Urinary bladder (tissue), 3 donors: ENCODE measurements at regions not wholly inside any gene's neighbourhood (a gene's known extent, or its start where the extent isn't known, plus 50 kb on each side); places are given as distances from the start of the nearest gene placed in this dataset.

Experiments
- DNase-seq: peaks from one replicate; pipeline ENCODE4 v3.0.0-alpha.2; 2015; ENCODE audit errors: extremely low spot score
- H3K27ac ChIP-seq: one replicate; pipeline ENCODE4 v1.5.1; 2013; ENCODE audit warnings: low read depth, mild to moderate bottlenecking, moderate library complexity
- H3K36me3 ChIP-seq: one replicate; pipeline ENCODE4 v1.6.1; 2013; ENCODE audit warnings: mild to moderate bottlenecking, moderate library complexity; ENCODE audit not compliant: insufficient read depth
- H3K4me1 ChIP-seq: one replicate; pipeline ENCODE4 v1.6.1; 2013; ENCODE audit warnings: mild to moderate bottlenecking, moderate library complexity; ENCODE audit not compliant: insufficient read depth
- H3K4me3 ChIP-seq: one replicate; pipeline ENCODE4 v1.5.1; 2013; ENCODE audit warnings: low read depth, low read length
- WGBS: extraction: QIAGEN DNeasy Blood & Tissue Kit; methylation state at CpG from one replicate; pipeline ENCODE4 v1.1.7; 2013; 5-methylcytosine and 5-hydroxymethylcytosine counted together
- donor health status: healthy with polysubstance abuse.
- donor health status: healthy.

GRCh38 chr13:26921918-26922317, 161.3 kb upstream of the GPR12 start:
- Histone ChIP-seq H3K4me3 (no peak overlapping the region), H3K36me3 (no peaks in the 10 kb centered on the region), H3K27ac (no peak overlapping the region), H3K4me1 (no peaks in the 10 kb centered on the region)
- DNase-seq, result no peak
- WGBS, result 69% methylated on average over 7 of the region's 7 CpGs

- WGBS, result 92% methylated on average over 14 of the region's 14 CpGs
- no peak overlapping the region for H3K27ac ChIP-seq
- no peaks in the 10 kb centered on the region for H3K36me3 ChIP-seq
- DNase-seq, result no peak
- no peaks in the 10 kb centered on the region for H3K4me1 ChIP-seq
- H3K4me3 ChIP-seq, result no peak overlapping the region
These were observed 160.2 kb upstream of the GPR12 start for GRCh38 chr13:26920614-26921355.

- DNase-seq, result no peak
- Histone ChIP-seq H3K4me1 (no peaks in the 10 kb centered on the region), H3K36me3 (no peaks in the 10 kb centered on the region), H3K4me3 (no peak overlapping the region), H3K27ac (no peak overlapping the region)
- WGBS, result 70% methylated on average over 2 of the region's 2 CpGs
These were observed 159.1 kb upstream of the GPR12 start for GRCh38 chr13:26919732-26920131.

GRCh38 chr13:26919311-26919710, 158.7 kb upstream of the GPR12 start:
- no peak for DNase-seq
- 88% methylated on average over 7 of the region's 7 CpGs for WGBS
- H3K4me3 ChIP-seq, result no peak overlapping the region
- H3K27ac ChIP-seq, result no peak overlapping the region
- H3K4me1 ChIP-seq, result no peaks in the 10 kb centered on the region
- no peaks in the 10 kb centered on the region for H3K36me3 ChIP-seq

DNA sequence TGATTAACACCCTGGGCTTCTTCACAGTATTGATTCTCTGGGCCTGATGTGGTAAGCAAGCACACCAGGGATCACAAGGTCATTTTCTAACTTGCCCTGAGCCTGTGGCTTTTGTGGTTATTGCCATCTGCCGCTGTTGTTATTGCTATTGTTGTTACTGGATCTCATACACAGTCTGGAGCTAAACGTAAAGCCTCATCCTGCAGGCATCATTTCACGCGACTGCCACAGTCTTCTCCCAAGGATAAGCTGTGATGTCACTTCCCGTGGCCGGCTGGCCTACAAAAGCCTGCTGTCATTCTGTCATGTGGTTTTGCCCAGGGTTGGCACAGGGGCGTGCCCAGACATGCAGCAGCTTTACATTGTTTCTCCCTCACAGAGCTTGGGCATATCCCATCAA, 154.0 kb upstream of the GPR12 start:
- WGBS, result 65% methylated on average over 7 of the region's 7 CpGs
- no peak overlapping the region for H3K27ac ChIP-seq
- no peak for DNase-seq
- H3K36me3 ChIP-seq, result no peaks in the 10 kb centered on the region
- no peaks in the 10 kb centered on the region for H3K4me1 ChIP-seq
- H3K4me3 ChIP-seq, result no peak overlapping the region

DNA sequence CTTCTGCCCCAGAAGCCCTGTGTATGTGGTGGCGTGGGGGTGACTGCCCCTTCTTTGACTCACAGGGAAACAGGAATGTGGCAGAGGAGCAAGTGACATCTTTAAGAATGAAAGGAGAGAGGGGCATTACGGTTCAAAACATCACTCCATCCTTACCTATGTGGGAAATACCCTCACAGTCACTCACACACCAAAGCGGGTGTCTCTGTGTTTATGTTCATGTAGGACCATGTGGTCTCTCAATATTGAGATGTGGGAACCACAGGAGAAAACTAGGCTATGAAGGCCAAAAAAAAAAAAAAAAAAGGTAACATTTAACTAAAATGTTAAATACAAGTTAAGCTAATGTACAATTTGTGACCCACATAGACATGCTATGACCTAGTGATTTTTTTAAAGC, 153.6 kb upstream of the GPR12 start:
- no peak overlapping the region for H3K4me3 ChIP-seq
- 84% methylated on average over 3 of the region's 3 CpGs for WGBS
- H3K4me1 ChIP-seq, result no peaks in the 10 kb centered on the region
- H3K27ac ChIP-seq, result no peak overlapping the region
- no peak for DNase-seq
- H3K36me3 ChIP-seq, result no peaks in the 10 kb centered on the region

- Histone ChIP-seq H3K27ac (no peak overlapping the region), H3K4me3 (no peak overlapping the region), H3K4me1 (no peaks in the 10 kb centered on the region), H3K36me3 (no peaks in the 10 kb centered on the region)
- WGBS, result 75% methylated on average over 13 of the region's 13 CpGs
- no peak for DNase-seq
These were observed 150.3 kb upstream of the GPR12 start for GRCh38 chr13:26910754-26911465.

DNA sequence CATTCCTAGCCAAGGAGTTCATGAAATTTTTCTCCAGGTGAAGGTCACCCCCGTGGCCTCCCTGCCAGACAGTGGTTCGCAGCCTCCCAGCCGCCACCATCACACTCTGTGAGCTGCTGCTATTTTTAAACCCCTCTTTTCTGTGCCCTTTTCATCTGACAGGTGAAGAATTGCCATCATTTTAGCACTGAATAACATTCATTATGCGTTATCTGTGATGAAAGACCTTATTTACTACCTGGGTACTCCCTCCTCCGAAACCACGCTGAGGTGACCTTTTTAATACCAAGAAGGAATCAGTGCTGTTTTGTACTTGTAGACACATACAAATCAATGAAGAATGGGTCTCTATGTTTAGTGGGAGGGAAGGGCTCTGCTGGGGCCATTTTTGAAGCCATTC, 148.9 kb upstream of the GPR12 start:
- Histone ChIP-seq H3K4me3 (no peak overlapping the region), H3K27ac (no peak overlapping the region), H3K36me3 (no peaks in the 10 kb centered on the region), H3K4me1 (no peaks in the 10 kb centered on the region)
- WGBS, result 77% methylated on average over 6 of the region's 6 CpGs
- DNase-seq, result no peak

GRCh38 chr13:26908126-26908525, 147.5 kb upstream of the GPR12 start:
- H3K36me3 ChIP-seq, result no peaks in the 10 kb centered on the region
- WGBS, result 72% methylated on average over 4 of the region's 4 CpGs
- no peak overlapping the region for H3K27ac ChIP-seq
- H3K4me3 ChIP-seq, result no peak overlapping the region
- H3K4me1 ChIP-seq, result no peaks in the 10 kb centered on the region
- DNase-seq, result no peak

GRCh38 chr13:26899202-26899601, 138.6 kb upstream of the GPR12 start:
- H3K27ac ChIP-seq, result no peak overlapping the region
- DNase-seq, result no peak
- 67% methylated on average over 5 of the region's 5 CpGs for WGBS
- H3K4me1 ChIP-seq, result no peaks in the 10 kb centered on the region
- H3K36me3 ChIP-seq, result no peaks in the 10 kb centered on the region
- no peak overlapping the region for H3K4me3 ChIP-seq

DNA sequence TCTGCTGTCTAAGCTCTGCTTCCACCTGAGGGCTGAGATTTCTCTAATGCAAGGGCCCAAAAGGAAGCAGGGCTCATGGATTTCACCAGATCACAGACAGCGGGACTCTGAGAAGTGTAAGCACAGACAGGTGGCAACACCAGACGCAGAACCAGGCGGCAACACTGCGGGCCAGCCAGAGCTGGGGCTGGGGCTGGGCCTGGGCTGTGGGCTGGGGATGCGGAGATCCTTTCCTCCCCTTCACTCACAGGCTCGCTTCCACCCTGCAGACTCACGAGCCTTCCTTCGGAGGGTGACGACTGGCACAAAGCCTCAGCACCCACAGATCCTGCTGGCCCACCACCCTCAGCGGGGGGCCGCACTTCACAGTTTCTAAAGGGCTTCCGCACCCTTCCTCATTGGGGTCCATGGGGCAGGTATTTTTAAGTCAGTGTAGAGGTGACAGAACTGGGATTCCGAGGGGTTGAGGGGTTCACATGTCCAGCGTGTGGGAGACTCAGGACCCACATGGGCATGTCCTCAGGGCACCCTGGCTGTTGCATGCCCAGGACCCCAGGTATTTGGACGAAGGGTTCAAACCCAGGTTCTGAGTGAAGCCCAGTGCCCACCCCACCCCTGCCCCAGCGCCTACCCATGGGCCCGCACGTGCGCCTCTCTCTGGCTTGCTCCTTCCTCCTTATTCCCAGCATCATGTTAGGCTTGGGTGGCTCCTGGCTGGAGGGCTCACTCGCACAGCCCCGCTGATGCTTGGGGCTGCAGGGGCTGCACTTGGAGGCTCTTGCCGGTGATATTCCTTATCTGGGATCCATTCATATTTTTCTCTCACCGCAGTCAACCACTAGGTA, 137.3 kb upstream of the GPR12 start:
- DNase-seq, result no peak
- Histone ChIP-seq H3K4me3 (no peak overlapping the region), H3K27ac (no peak overlapping the region), H3K4me1 (no peaks in the 10 kb centered on the region), H3K36me3 (no peaks in the 10 kb centered on the region)
- 81% methylated on average over 23 of the region's 23 CpGs for WGBS

DNA sequence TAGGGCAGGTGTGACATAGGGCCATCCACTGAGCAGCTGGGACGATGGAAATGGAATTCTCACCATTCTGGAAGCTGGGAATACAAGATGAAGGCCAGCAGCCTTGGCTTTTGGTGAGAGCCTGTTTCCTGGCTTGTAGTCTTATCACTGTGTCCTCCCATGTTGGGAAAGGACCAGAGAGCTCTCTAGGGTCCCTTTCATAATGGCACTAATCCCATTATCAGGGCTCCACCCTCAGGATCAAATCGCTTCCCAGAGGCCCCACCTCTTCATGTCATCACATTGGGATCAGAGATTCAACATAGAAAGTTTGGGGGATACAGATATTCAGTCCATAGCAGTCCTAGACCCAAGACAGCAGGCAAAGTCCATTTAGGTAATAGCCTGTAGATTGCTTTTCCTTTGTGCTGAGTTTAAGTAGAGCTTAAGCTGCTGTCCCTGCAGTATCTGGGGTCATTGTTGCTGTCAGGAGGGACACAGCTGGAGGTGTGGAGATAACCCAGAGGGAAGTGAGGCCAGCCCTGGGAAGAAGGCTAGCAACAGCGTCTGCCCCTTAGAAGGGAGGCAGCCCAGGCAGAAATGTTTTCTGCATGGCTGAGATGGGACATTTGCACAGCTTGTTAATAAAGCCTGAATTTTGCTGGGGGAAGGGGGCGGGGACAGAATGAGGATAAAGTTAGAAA, 136.5 kb upstream of the GPR12 start:
- Histone ChIP-seq H3K36me3 (no peaks in the 10 kb centered on the region), H3K4me1 (no peaks in the 10 kb centered on the region), H3K4me3 (no peak overlapping the region), H3K27ac (no peak overlapping the region)
- 50% methylated on average over 4 of the region's 4 CpGs for WGBS
- no peak for DNase-seq

DNA sequence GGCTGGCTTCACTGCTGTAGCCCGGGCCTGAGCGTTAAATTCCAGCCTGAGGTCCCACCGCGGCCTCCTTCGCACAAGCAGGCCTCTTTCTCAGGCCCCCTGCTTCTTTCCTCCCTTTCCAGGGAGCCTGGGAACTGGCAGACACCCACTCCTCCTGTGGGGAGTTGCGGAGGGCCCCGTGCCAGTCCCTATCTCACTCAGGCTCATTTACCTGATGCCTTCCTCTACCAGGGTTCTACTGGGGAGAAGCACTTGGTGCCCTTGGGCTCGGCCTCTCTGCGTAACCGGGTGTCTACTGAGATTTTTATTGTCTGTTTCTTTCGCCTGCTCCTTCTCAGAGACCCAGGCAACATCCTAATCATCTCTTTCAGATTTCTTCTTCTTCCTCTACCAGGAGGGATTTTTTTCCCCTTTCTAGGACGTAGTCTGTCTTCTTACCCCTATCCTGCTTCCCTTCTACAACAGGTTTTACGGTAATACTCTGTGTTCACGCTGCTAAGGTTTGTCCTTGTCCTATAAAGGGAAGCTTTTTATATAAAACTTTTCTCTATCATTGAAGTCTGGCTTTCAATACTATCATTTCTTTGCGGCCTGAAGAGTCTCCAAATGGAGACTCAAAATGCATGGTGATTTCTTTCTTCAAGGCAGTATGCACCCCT, 135.4 kb upstream of the GPR12 start:
- Histone ChIP-seq H3K4me3 (no peak overlapping the region), H3K4me1 (no peaks in the 10 kb centered on the region)
- WGBS, result 54% methylated on average over 15 of the region's 15 CpGs

More for the DNA sequence above, 135.4 kb upstream of the GPR12 start:
- H3K27ac ChIP-seq, result no peak overlapping the region
- DNase-seq, result no peak
- no peaks in the 10 kb centered on the region for H3K36me3 ChIP-seq
